GM13976 (cell line): ENCODE measurements at regions not wholly inside any gene's neighbourhood (a gene's known extent, or its start where the extent isn't known, plus 50 kb on each side); places are given as distances from the start of the nearest gene placed in this dataset.

Experiments
- DNase-seq: peaks from one replicate; pipeline ENCODE4 v3.0.0; 2012; ENCODE audit warnings: low spot score
- in situ Hi-C: fragments of 300-500 bp; cut with MboI; formaldehyde crosslinking; loops from one replicate; pipeline ENCODE4 v1.12.0; 2022; ENCODE audit warnings: low sequenced_read_pairs, mixed read lengths, inconsistent platforms; ENCODE audit not compliant: unreplicated experiment
- TF ChIP-seq, protein P1 (sequence below): IDR thresholded peaks from 2 replicates; pipeline ENCODE4 v1.5.1; 2012; ENCODE audit warnings: borderline replicate concordance, mild to moderate bottlenecking; ENCODE audit not compliant: insufficient read depth; ENCODE audit errors: extremely low read depth, missing control alignments, control extremely low read depth

DNA sequence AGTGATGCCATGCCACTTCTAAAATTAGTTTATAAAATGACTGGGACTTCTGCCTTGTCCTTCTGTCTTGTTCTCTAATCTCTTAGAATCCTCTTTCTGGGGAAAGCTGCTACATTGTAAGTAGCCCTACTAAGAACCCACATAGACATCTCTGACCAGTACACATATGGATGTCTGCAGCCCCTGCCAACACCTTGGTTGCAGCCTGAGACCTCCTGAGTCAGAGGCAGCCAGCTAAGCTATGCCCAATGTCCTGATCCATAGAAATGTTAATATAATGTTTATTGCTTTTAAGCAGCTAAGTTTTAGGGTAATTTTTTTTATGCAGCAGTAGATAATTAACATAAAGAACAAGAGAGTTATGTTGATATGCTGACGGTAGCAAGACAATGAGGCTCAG is 1029.5 kb upstream of the INTU start:
- in situ Hi-C loops = no loop called here
- TF ChIP-seq, protein P1, sequence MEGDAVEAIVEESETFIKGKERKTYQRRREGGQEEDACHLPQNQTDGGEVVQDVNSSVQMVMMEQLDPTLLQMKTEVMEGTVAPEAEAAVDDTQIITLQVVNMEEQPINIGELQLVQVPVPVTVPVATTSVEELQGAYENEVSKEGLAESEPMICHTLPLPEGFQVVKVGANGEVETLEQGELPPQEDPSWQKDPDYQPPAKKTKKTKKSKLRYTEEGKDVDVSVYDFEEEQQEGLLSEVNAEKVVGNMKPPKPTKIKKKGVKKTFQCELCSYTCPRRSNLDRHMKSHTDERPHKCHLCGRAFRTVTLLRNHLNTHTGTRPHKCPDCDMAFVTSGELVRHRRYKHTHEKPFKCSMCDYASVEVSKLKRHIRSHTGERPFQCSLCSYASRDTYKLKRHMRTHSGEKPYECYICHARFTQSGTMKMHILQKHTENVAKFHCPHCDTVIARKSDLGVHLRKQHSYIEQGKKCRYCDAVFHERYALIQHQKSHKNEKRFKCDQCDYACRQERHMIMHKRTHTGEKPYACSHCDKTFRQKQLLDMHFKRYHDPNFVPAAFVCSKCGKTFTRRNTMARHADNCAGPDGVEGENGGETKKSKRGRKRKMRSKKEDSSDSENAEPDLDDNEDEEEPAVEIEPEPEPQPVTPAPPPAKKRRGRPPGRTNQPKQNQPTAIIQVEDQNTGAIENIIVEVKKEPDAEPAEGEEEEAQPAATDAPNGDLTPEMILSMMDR = no peak
- no peak for DNase-seq

DNA sequence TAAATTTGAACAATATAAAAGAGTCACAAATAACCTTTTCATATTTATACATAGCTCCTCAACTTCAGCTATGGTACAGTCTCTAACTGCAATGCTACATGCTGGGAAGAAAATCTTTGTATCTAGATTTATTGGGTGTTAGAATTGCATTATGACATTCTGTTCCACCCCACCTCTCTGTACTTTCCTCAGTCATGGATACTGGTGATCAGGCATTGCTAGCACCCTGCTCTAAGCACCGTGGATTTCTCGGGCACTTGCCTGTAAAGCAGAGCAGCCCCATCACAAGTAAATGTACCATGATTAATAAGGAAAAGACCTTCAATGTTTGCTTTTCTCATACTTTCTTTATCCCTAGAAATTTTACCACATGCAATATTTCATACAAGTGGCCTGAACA is 1028.9 kb upstream of the INTU start:
- TF ChIP-seq, protein P1 = no peak
- no peak for DNase-seq
- in situ Hi-C loops = no loop called here

DNA sequence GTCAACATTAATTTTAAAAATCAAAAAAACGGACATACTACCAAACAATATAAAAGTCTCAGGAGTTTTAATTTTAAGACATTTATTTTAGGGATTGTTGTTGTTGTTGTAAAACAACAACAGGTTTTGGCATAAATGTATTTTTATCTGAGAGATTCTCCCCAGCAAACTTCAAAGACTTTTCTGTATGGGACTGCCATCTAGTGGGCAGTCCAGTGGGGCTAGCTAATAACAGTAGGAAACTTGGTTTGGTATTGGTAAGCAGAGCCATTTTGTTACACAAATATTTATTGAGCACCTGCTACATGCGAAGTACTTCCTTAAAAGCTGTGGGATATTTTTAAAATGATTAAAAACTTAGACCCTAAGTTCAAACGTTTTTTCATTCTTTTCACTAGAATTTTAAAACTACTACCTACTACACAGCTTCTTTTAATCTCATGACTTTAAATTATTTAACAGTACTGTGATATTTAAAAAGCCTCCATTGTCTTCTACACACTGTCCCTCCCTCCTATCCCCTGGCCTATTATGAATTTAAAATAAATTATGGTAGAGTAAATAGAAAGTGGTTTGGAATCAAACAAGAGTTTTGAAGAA is 1028.4 kb upstream of the INTU start:
- peak; percentile 20 for DNase-seq
- in situ Hi-C loops = no loop called here
- TF ChIP-seq, protein P1 = peak; percentile 38

DNA sequence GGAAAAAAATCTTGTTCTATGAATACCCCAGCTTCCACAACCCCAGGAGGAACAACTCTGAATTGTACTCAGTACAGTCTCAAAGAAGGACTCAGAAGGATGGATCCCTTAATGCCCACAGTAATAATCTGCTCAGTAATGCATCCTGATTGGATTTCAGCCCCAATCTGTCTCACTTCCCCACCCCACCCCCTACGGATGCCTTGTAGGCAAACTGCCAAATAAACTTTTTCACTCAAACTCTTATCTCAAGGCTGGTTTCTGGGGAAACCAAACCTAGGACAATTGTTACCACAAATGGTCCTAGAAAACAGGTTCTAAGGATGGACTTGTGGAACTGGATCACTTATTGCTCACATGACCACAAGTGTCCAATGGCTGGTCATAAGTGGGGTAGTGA is 1021.8 kb upstream of the INTU start:
- DNase-seq = no peak
- TF ChIP-seq, protein P1 = no peak
- in situ Hi-C loops = no loop called here

DNA sequence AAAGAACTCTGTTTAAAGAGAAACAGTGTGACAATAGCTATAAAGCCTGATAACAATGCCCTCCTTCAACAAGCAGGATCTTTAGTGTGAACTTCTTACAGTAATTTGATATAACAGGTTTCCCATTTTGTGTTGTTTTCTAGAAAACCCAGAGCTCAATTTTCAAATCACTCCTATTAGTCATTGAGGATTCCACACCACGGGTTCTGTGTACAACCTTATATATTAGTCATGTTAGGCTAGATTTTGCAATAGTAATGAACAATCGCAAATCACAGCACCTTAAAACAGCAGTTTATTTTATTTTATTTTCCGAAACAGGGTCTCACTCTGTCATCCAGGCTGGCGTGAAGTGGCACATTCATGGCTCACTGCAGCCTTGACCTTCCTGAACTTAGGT is 1020.9 kb upstream of the INTU start:
- in situ Hi-C loops = no loop called here
- no peak for DNase-seq

DNA sequence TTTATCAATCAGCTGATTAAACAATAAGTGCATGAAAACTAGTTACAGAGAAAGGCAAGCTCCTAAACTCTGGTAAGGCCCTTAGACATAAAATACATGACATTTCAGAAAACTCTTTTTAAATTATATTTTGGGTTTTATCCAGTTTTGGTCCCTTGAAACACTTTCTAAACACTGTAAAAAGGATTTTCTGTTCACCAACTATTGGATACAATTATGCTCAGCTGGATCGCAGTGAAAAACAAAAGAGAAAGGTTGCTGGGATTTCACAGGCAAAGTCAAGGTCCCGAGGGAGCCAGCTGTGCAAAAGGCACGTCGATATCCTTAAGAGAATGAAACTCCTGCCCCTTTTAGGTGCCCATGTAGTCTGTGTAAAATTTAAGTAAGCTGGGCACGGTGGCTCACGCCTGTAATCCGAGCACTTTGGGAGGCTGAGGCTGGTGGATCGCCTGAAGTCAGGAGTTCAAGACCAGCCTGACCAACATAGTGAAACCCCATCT is 1018.4 kb upstream of the INTU start:
- no peak for DNase-seq
- TF ChIP-seq, protein P1 = no peak
- in situ Hi-C loops = no loop called here

More for the DNA sequence above, 1020.9 kb upstream of the INTU start:
- TF ChIP-seq, protein P1 = no peak

DNA sequence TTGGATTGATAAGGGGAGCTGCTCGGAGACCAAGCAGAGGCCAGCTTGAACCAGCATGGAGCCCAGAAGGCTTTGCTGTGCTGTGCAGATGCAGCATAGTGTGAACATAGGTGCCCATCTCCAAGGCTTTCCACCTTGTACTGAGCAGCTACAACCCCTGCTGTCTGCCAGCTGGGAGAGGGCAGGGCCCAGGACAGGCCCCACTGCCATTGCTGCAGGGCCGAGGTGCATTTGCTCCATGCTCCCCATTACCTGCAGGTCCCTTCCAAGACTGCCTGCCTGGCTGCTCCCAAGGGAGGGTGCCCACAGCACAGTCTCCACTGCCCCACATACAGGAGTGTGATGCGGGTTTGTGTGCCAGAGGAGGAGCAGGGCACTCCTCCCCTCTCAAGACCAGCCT is 1016.0 kb upstream of the INTU start:
- no peak for DNase-seq
- TF ChIP-seq, protein P1 = no peak
- in situ Hi-C loops = no loop called here
